ENCODE measurements at regions not wholly inside any gene's neighbourhood (a gene's known extent, or its start where the extent isn't known, plus 50 kb on each side); places are given as distances from the start of the nearest gene placed in this dataset.
"Not testable (repeated sequence)": the region's sequence is repeated elsewhere in the genome, so short reads cannot be mapped to it uniquely, and the experiment has no call there.

GRCh38 chr6:71733970-71734899 is 152.1 kb upstream of the RIMS1 start:
- DNase-seq (ENCODE audit: low spot score): no peak
- intact Hi-C loops (cut with DNase I): no loop called here

- DNase-seq (ENCODE audit: low spot score): no peak
- intact Hi-C loops (cut with DNase I): no loop called here
Observed at GRCh38 chr6:71737953-71738352, 148.4 kb upstream of the RIMS1 start.

- intact Hi-C loops (cut with DNase I): no loop called here
- DNase-seq (ENCODE audit: low spot score): no peak
Observed at GRCh38 chr6:71745525-71745924, 140.8 kb upstream of the RIMS1 start.

GRCh38 chr6:71766146-71766760 is 120.1 kb upstream of the RIMS1 start:
- intact Hi-C loops (cut with DNase I): no loop called here

GRCh38 chr6:71766796-71767195 is 119.6 kb upstream of the RIMS1 start:
- intact Hi-C loops (cut with DNase I): no loop called here
- DNase-seq (ENCODE audit: low spot score): no peak

More at GRCh38 chr6:71766146-71766760, 120.1 kb upstream of the RIMS1 start:
- no peak for DNase-seq (ENCODE audit: low spot score)

- no peak for DNase-seq (ENCODE audit: low spot score)
- intact Hi-C loops (cut with DNase I): no loop called here
Observed at GRCh38 chr6:71768356-71768755, 118.0 kb upstream of the RIMS1 start.

GRCh38 chr6:71808865-71809264 is 77.5 kb upstream of the RIMS1 start:
- intact Hi-C loops (cut with DNase I): no loop called here
- DNase-seq (ENCODE audit: low spot score): no peak

- intact Hi-C loops (cut with DNase I): no loop called here
- DNase-seq (ENCODE audit: low spot score): no peak
Observed at GRCh38 chr6:71810880-71811279, 75.5 kb upstream of the RIMS1 start.

- DNase-seq (ENCODE audit: low spot score): no peak
- intact Hi-C loops (cut with DNase I): no loop called here
Observed at GRCh38 chr6:71822625-71823024, 63.7 kb upstream of the RIMS1 start.

GRCh38 chr6:71832110-71832764 is 54.1 kb upstream of the RIMS1 start:
- intact Hi-C loops (cut with DNase I); DNase-seq (ENCODE audit: low spot score): not testable (repeated sequence)

Small RNA genes lying in the stretch of these regions (microRNA-seq; reads per million reads assigned to microRNA genes)
- gene MIR30A: 7,030 reads per million, percentile 94 among the genes with 10 or more reads in this experiment
- 66.3 reads per million, percentile 53 among the genes with 10 or more reads in this experiment for gene MIR30C2
